ENCODE measurements at regions not wholly inside any gene's neighbourhood (a gene's known extent, or its start where the extent isn't known, plus 50 kb on each side); places are given as distances from the start of the nearest gene placed in this dataset.
A peak's percentile ranks its signal among the peaks of the same experiment; 100 is the strongest.

DNA sequence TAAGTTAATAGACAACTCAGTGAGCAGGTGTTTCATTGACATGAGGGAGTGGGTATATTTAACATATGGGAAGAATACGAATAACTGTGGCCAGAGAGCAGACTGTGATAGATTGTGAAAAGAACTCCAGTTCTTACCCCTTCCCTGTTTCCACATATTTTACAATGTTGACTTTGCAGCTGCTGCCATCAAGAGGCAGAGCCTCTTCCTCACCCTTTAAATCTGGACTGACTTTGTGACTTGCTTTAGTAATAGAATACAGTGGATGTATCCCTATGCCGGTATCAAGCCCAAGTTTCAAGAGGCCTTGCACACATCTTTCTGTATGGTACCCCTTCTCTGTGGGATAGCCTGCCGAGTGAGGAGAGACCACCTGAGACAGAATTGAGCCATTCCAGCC, 356.7 kb downstream of the ETNK1 start:
- intact Hi-C loops (cut with DNase I) = no loop called here
- DNase-seq = no peak

GRCh38 chr12:22982635-22983034, 357.7 kb downstream of the ETNK1 start:
- intact Hi-C loops (cut with DNase I) = no loop called here
- DNase-seq = peak in 1 of 10 donors; percentile 50

GRCh38 chr12:22986997-22987396, 362.0 kb downstream of the ETNK1 start:
- intact Hi-C loops (cut with DNase I) = no loop called here

GRCh38 chr12:22990501-22990900, 365.5 kb downstream of the ETNK1 start:
- DNase-seq = no peak

More at GRCh38 chr12:22986997-22987396, 362.0 kb downstream of the ETNK1 start:
- no peak for DNase-seq

DNA sequence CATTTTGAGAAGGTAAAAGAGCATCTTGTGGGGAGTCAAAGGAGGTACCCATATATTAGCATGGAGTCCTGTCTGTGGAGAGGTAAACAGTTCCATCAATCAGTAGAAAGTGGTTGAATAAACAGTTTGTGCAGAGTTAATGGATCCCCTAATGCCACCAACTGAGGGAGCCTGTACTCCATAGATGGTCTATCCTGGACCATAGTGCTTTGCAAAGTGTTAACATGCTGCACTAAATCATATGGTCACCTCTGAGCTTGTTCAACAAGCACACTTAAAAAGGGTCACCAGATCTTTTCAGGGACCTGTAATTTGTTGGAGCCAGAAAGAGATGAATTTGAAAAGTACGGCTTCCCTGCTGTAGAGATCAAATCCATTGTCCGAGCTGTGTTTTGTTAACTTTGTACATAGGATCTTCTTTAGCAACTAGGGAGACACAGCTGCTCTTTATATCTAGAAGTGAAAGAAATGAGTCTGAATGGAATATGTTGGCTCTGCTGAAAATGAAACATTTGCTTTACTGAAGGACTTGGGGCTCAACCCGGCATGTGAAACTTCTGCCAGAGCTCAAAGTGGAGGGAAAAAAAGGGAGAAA, 366.4 kb downstream of the ETNK1 start:
- intact Hi-C loops (cut with DNase I) = no loop called here
- no peak for DNase-seq

More at GRCh38 chr12:22990501-22990900, 365.5 kb downstream of the ETNK1 start:
- intact Hi-C loops (cut with DNase I) = no loop called here

GRCh38 chr12:22993609-22994315, 368.8 kb downstream of the ETNK1 start:
- no peak for DNase-seq
- intact Hi-C loops (cut with DNase I) = no loop called here

DNA sequence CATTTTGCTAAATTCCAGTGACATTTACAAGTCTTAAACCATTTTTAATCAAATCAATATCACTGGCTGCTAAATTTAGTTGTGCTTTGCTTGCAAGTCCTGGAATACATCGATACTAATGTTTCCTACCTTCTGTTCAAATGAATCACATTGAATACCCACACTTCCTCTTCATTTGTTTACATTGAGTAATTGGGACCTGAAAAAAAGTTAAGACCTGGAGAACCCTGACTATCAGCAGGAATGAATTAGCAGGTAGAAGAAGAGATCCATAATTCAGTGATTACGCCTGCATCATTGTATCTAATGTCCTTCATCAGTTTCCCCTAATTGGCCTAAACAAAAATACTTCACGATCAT, 369.3 kb downstream of the ETNK1 start:
- intact Hi-C loops (cut with DNase I) = no loop called here
- DNase-seq = no peak

GRCh38 chr12:23001487-23001886, 376.5 kb downstream of the ETNK1 start:
- no peak for DNase-seq
- intact Hi-C loops (cut with DNase I) = no loop called here

- intact Hi-C loops (cut with DNase I) = no loop called here
Observed at GRCh38 chr12:23002381-23002780, 377.4 kb downstream of the ETNK1 start.

GRCh38 chr12:23004473-23005020, 379.6 kb downstream of the ETNK1 start:
- intact Hi-C loops (cut with DNase I) = no loop called here
- no peak for DNase-seq

More at GRCh38 chr12:23002381-23002780, 377.4 kb downstream of the ETNK1 start:
- no peak for DNase-seq

DNA sequence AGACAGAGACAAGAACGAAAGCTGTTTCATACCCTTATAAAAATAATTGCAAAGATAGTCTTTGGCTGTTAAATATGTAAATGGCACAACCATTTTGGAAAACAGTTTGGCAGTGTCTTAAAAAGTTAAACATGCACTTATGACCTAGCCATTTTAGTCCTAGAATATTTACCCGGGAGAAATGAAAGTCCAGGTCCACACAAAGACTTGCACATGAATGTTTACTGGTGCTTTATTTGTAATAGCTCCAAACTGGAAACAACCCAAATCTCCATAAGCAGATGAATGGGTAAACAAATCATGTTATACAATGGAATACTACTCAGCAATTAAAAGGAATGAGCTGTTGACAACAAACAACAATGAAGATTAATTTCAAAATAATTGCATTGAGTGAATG, 380.4 kb downstream of the ETNK1 start:
- DNase-seq = no peak
- intact Hi-C loops (cut with DNase I) = no loop called here

DNA sequence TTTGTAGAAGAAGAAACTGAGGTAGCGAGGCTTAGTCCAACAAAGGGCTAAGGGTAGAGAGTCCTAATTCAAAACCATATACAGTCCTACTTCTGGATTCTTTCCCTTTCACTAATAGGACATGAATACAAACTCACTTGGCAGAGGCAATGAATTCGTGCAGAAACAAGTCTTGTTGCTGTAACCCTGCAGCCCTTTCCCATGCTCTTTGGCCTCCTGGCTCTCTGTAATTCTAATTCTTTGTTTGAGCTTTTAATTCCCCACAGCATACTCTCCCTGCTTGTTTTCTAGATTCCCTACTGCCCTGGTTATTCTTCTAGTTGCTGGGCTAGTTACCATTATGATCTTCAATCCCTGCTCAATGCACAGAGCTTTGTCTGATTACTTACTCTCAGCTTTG, 381.4 kb downstream of the ETNK1 start:
- intact Hi-C loops (cut with DNase I) = no loop called here

GRCh38 chr12:23008623-23009022, 383.7 kb downstream of the ETNK1 start:
- intact Hi-C loops (cut with DNase I) = no loop called here
- peak in 2 of 10 donors; percentile 5 to 9 for DNase-seq

More for the DNA sequence above, 381.4 kb downstream of the ETNK1 start:
- no peak for DNase-seq

- intact Hi-C loops (cut with DNase I) = no loop called here
- no peak for DNase-seq
Observed at GRCh38 chr12:23014749-23015148, 389.8 kb downstream of the ETNK1 start.

- intact Hi-C loops (cut with DNase I) = no loop called here
- DNase-seq = no peak
Observed at GRCh38 chr12:23025372-23026016, 400.5 kb downstream of the ETNK1 start.

DNA sequence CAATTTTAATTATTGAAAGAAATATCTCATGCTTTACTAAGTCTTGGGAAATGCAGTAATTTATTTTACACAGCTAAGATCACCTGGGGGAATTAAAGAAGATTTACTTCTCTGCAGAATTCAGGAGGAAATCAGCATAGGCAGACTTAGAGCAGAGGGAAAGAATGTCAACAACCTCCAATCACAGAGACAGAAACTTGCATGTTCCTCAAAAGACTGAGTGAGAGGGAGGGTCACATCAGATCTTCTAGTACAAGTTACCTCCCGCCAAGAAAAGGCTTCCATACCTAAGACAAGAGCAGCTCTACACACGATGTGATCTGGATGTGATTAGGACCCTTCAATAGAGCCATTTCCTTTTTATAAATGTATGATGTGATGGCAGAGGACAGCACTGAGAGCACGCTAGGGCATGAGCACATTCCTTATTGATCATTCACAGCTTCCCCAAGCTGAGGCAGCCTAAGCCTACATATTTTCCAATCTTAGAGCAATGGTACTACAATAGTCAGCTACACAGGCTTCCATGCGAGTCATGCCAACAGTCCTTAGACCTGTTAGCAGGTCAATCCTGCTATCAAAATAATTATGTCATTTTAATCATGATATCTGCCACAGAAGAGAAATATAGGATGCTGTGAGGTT, 403.3 kb downstream of the ETNK1 start:
- DNase-seq = no peak
- intact Hi-C loops (cut with DNase I) = no loop called here

- no peak for DNase-seq
- intact Hi-C loops (cut with DNase I) = no loop called here
Observed at GRCh38 chr12:23029185-23029584, 404.2 kb downstream of the ETNK1 start.

DNA sequence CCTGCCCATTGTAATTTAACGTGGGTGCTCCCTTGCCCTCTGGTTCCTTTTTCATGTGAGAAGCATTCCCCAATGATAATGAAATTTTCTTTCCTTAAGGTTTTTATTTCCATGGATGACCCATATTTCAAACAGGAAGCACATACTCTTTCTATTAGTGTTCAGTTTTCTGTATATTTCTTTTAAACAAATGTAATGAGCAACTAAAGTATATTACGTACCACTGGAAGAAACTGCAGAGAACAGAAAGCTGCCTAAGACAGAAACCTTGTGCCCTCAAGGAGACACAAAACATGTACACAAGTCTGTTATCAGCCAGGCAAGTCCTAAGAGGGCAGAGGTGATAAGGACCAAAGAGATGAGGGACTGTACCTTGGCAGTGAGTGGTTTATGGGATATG, 414.9 kb downstream of the ETNK1 start:
- DNase-seq = no peak
- intact Hi-C loops (cut with DNase I) = no loop called here

DNA sequence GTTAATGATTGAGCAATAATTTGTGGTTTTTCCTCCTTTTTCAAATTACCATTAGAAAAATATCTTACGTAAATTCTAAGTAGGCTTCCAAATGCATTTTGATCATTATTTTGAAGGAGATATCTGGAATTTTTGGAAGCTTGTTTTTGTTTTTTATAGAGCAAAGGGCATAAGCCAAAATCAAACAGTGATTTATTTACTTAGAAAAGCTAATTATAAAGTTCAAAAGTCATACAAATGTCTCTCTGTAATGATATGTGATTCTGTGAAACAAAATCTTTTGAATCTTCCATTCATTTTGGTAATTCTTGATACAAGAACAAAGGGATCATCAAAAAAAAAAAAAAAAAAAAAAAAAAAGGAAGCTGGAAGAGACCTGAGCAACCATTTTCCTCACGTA, 416.8 kb downstream of the ETNK1 start:
- intact Hi-C loops (cut with DNase I) = no loop called here
- DNase-seq = no peak

DNA sequence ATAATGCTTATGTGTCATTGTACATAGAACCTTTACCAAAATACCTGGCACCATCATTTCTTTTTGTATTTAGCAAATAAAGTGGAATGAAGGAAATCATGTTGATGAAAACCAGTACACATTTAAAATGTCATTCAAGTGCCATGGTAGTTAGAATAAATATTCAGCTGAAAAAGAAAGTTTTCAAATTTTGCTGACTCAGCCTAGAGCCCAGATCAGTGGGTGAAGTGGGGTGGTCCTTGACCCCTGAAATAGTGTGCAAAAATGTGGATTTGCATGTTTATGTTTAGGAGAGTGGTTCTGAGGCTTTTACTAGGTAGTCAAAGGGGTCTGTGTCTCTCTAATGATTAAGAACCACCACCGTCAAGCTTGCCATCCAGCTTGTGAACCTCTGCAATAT, 418.7 kb downstream of the ETNK1 start:
- no peak for DNase-seq
- intact Hi-C loops (cut with DNase I) = no loop called here

DNA sequence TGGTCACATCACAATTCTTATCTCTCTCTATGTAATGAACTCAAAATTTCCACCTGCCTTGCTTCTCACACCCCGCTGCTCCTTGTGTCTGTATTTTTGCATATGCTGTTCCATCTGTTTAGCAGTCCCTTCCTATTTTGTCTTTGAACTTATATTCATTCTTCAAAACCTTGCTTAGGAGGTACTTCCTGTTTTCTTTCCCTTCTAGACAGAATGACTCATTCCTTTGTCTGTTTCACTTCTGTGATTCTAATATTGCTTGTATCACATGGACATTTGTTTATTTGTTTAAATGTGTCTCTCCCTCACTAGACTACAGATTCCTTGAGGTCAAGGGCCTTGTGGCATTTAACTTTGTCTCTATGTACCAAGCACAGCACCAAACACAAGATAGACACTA, 424.2 kb downstream of the ETNK1 start:
- intact Hi-C loops (cut with DNase I) = no loop called here
- DNase-seq = no peak
